ENCODE measurements at regions not wholly inside any gene's neighbourhood (a gene's known extent, or its start where the extent isn't known, plus 50 kb on each side); places are given as distances from the start of the nearest gene placed in this dataset.

- no peak overlapping the region for H3K27ac ChIP-seq
- H3K4me1 ChIP-seq (ENCODE audit: insufficient read depth): no peaks in the 10 kb centered on the region
- no peaks in the 10 kb centered on the region for H3K9me2 ChIP-seq (ENCODE audit: insufficient read depth)
- in situ Hi-C loops (cut with MboI): no loop called here
- peaks cover 23% of the 10 kb centered on the region for H3K36me3 ChIP-seq (ENCODE audit: low read depth)
- no peak overlapping the region for H3K4me2 ChIP-seq (ENCODE audit: unreplicated experiment)
- H3K79me2 ChIP-seq (ENCODE audit: insufficient read depth): no peaks in the 10 kb centered on the region
- H2AFZ ChIP-seq: no peak overlapping the region
- WGBS, 2 experiments (ENCODE audit: low coverage in 1 of 2, low lambda C conversion rate in 2 of 2, missing lambda C conversion rate in 2 of 2): 75% methylated on average over 17 to 18 of the region's 18 CpGs
- no peaks in the 10 kb centered on the region for H3F3A ChIP-seq (ENCODE audit: insufficient read depth)
- no peak overlapping the region for H3K4me3 ChIP-seq
- no peaks in the 10 kb centered on the region for H4K20me1 ChIP-seq (ENCODE audit: insufficient read depth)
- no peak overlapping the region for H3K9ac ChIP-seq
- no peaks in the 10 kb centered on the region for H3K27me3 ChIP-seq (replicated peaks; ENCODE audit: insufficient read depth)
- TF ChIP-seq EZH2 (IDR thresholded peaks at IDR 0.05; ENCODE audit: insufficient read depth, poor library complexity, severe bottlenecking) (no peak), EZH2phosphoT487 (IDR thresholded peaks at IDR 0.05; ENCODE audit: insufficient read depth, low read depth) (no peak)
- no peak for DNase-seq
- H3K9me3 ChIP-seq (ENCODE audit: low read depth): no peaks in the 10 kb centered on the region
Measured at GRCh38 chr15:25058080-25058785, 103.4 kb downstream of the SNRPN start.

- Histone ChIP-seq H3K4me1 (ENCODE audit: insufficient read depth) (no peaks in the 10 kb centered on the region), H3K9me3 (ENCODE audit: low read depth) (no peaks in the 10 kb centered on the region), H3K9ac (no peak overlapping the region), H2AFZ (no peak overlapping the region), H3F3A (ENCODE audit: insufficient read depth) (no peaks in the 10 kb centered on the region), H4K20me1 (ENCODE audit: insufficient read depth) (no peaks in the 10 kb centered on the region), H3K79me2 (ENCODE audit: insufficient read depth) (no peaks in the 10 kb centered on the region), H3K4me2 (ENCODE audit: unreplicated experiment) (no peak overlapping the region), H3K9me2 (ENCODE audit: insufficient read depth) (no peaks in the 10 kb centered on the region), H3K27me3 (replicated peaks; ENCODE audit: insufficient read depth) (no peaks in the 10 kb centered on the region), H3K36me3 (ENCODE audit: low read depth) (peaks cover 23% of the 10 kb centered on the region), H3K27ac (no peak overlapping the region), H3K4me3 (no peak overlapping the region)
- 67 to 74% methylated on average over 20 of the region's 20 CpGs for WGBS, 2 experiments (ENCODE audit: low coverage in 1 of 2, low lambda C conversion rate in 2 of 2, missing lambda C conversion rate in 2 of 2)
- in situ Hi-C loops (cut with MboI): no loop called here
- no peak for DNase-seq
- no peak for TF ChIP-seq EZH2phosphoT487 (IDR thresholded peaks at IDR 0.05; ENCODE audit: insufficient read depth, low read depth)
- TF ChIP-seq EZH2 (IDR thresholded peaks at IDR 0.05; ENCODE audit: insufficient read depth, poor library complexity, severe bottlenecking): no peak
Measured at GRCh38 chr15:25059698-25060471, 105.1 kb downstream of the SNRPN start.

GRCh38 chr15:25060472-25060803, 105.7 kb downstream of the SNRPN start:
- no peak for DNase-seq
- 61 to 72% methylated on average over 8 of the region's 8 CpGs for WGBS, 2 experiments (ENCODE audit: low coverage in 1 of 2, low lambda C conversion rate in 2 of 2, missing lambda C conversion rate in 2 of 2)
- Histone ChIP-seq H3K9me3 (ENCODE audit: low read depth) (no peaks in the 10 kb centered on the region), H3K4me1 (ENCODE audit: insufficient read depth) (no peaks in the 10 kb centered on the region), H3K27me3 (replicated peaks; ENCODE audit: insufficient read depth) (no peaks in the 10 kb centered on the region), H3F3A (ENCODE audit: insufficient read depth) (no peaks in the 10 kb centered on the region), H3K27ac (no peak overlapping the region), H4K20me1 (ENCODE audit: insufficient read depth) (no peaks in the 10 kb centered on the region), H3K36me3 (ENCODE audit: low read depth) (peaks cover 23% of the 10 kb centered on the region), H3K4me2 (ENCODE audit: unreplicated experiment) (no peak overlapping the region), H3K9me2 (ENCODE audit: insufficient read depth) (no peaks in the 10 kb centered on the region), H2AFZ (no peak overlapping the region), H3K79me2 (ENCODE audit: insufficient read depth) (no peaks in the 10 kb centered on the region), H3K4me3 (no peak overlapping the region), H3K9ac (no peak overlapping the region)
- in situ Hi-C loops (cut with MboI): no loop called here
- no peak for TF ChIP-seq EZH2phosphoT487 (IDR thresholded peaks at IDR 0.05; ENCODE audit: insufficient read depth, low read depth)
- TF ChIP-seq EZH2 (IDR thresholded peaks at IDR 0.05; ENCODE audit: insufficient read depth, poor library complexity, severe bottlenecking): no peak

DNA sequence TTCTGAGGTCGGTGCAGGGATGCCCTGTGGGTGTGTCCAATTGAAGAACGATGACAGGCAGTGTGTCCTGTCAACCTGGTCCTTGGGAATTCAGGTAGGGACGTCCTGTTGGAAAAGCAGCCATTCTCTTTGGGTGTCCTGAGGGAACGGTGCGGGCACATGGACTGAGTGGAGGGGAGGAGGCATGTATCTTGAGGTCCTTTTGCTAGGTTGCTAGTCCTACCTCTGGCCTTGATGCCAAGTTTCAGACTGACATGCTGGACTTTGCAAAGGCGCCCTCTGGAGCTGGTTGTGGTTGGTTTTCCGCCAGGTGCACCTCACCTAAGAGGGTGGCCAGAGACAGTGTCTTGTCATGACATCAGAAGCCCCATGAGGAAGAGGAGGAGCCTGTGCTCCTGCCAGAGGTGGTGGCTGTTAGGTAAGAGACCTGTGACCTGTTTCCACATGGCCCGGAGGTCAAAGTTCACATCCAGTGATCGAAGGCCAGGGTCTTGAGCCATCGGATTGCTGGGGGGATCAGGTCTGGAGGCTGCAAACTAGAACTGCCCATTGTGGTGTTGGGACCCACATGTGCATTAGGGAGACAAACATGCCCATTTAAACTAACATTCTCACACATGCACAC, 106.3 kb downstream of the SNRPN start:
- H3K4me3 ChIP-seq: no peak overlapping the region
- H3K36me3 ChIP-seq (ENCODE audit: low read depth): peaks cover 23% of the 10 kb centered on the region
- no peak overlapping the region for H3K4me2 ChIP-seq (ENCODE audit: unreplicated experiment)
- no peak overlapping the region for H2AFZ ChIP-seq
- TF ChIP-seq EZH2phosphoT487 (IDR thresholded peaks at IDR 0.05; ENCODE audit: insufficient read depth, low read depth) (no peak), EZH2 (IDR thresholded peaks at IDR 0.05; ENCODE audit: insufficient read depth, poor library complexity, severe bottlenecking) (no peak)
- no peaks in the 10 kb centered on the region for H3F3A ChIP-seq (ENCODE audit: insufficient read depth)
- H3K9me2 ChIP-seq (ENCODE audit: insufficient read depth): no peaks in the 10 kb centered on the region
- H3K27ac ChIP-seq: no peak overlapping the region
- H3K9me3 ChIP-seq (ENCODE audit: low read depth): no peaks in the 10 kb centered on the region
- no peak for DNase-seq
- in situ Hi-C loops (cut with MboI): no loop called here
- H4K20me1 ChIP-seq (ENCODE audit: insufficient read depth): no peaks in the 10 kb centered on the region
- H3K27me3 ChIP-seq (replicated peaks; ENCODE audit: insufficient read depth): no peaks in the 10 kb centered on the region
- H3K79me2 ChIP-seq (ENCODE audit: insufficient read depth): no peaks in the 10 kb centered on the region
- H3K9ac ChIP-seq: no peak overlapping the region
- H3K4me1 ChIP-seq (ENCODE audit: insufficient read depth): no peaks in the 10 kb centered on the region
- WGBS, 2 experiments (ENCODE audit: low coverage in 1 of 2, low lambda C conversion rate in 2 of 2, missing lambda C conversion rate in 2 of 2): 71 to 75% methylated on average over 10 of the region's 10 CpGs
